Liver (tissue), 3 donors: ENCODE measurements at regions not wholly inside any gene's neighbourhood (a gene's known extent, or its start where the extent isn't known, plus 50 kb on each side); places are given as distances from the start of the nearest gene placed in this dataset.

Experiments
- REST ChIP-seq: IDR thresholded peaks from 2 replicates; pipeline ENCODE4 v1.6.1; 2016; ENCODE audit warnings: antibody characterized with exemption, mild to moderate bottlenecking
- SP1 ChIP-seq: IDR thresholded peaks from 2 replicates; pipeline ENCODE4 v1.6.1; 2018; ENCODE audit warnings: antibody characterized with exemption, mild to moderate bottlenecking
- TF ChIP-seq, protein P1 (sequence below): fragments of 150-350 bp; IDR thresholded peaks from 2 replicates; pipeline ENCODE4 v1.5.1; 2017; ENCODE audit warnings: improper control_type of control experiment, low read depth, low read length; ENCODE audit not compliant: missing input control
- donor health status: healthy.
- donor health status: healthy.

DNA sequence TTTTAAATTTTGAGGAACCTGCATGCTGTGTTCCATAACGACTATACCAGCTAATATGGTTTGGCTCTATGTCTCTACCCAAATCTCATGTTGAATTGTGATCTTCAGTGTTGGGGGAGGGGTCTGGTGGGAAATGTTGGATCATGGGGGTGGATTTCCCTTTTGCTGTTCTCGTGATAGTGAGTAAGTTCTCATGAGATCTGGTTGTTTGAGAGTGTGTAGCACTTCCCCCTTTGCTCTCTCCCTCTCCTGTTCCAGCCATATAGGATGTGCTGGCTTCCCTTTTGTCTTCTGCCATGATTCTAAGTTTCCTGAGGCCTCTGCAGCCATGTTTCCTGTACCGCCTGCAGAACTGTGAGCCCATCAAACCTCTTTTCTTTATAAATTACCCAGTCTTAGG is 61.8 kb upstream of the NEDD9 start:
- TF ChIP-seq, protein P1, sequence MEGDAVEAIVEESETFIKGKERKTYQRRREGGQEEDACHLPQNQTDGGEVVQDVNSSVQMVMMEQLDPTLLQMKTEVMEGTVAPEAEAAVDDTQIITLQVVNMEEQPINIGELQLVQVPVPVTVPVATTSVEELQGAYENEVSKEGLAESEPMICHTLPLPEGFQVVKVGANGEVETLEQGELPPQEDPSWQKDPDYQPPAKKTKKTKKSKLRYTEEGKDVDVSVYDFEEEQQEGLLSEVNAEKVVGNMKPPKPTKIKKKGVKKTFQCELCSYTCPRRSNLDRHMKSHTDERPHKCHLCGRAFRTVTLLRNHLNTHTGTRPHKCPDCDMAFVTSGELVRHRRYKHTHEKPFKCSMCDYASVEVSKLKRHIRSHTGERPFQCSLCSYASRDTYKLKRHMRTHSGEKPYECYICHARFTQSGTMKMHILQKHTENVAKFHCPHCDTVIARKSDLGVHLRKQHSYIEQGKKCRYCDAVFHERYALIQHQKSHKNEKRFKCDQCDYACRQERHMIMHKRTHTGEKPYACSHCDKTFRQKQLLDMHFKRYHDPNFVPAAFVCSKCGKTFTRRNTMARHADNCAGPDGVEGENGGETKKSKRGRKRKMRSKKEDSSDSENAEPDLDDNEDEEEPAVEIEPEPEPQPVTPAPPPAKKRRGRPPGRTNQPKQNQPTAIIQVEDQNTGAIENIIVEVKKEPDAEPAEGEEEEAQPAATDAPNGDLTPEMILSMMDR, result no peak
- TF ChIP-seq SP1 (no peak), REST (no peak)
